Hepatocyte (in vitro differentiated cells): ENCODE measurements at regions not wholly inside any gene's neighbourhood (a gene's known extent, or its start where the extent isn't known, plus 50 kb on each side); places are given as distances from the start of the nearest gene placed in this dataset.

Experiments
- CTCF ChIP-seq: fragments of 200-600 bp; sonication (generic); IDR thresholded peaks from 2 replicates; pipeline ENCODE4 v1.5.1; 2016; ENCODE audit warnings: antibody characterized with exemption, mild to moderate bottlenecking; ENCODE audit not compliant: poor library complexity
- EZH2 ChIP-seq: fragments of 200-600 bp; sonication (generic); IDR thresholded peaks from 2 replicates; pipeline ENCODE4 v1.6.1; 2016; ENCODE audit warnings: antibody characterized with exemption, mild to moderate bottlenecking, borderline replicate concordance
- EZH2phosphoT487 ChIP-seq: fragments of 200-600 bp; sonication (generic); IDR thresholded peaks from one replicate; pipeline ENCODE4 v1.6.1; 2018; ENCODE audit warnings: antibody characterized with exemption, mild to moderate bottlenecking, low read depth, moderate library complexity; ENCODE audit not compliant: unreplicated experiment, severe bottlenecking

- TF ChIP-seq CTCF (no peak), EZH2 (no peak), EZH2phosphoT487 (no peak)
These were observed 164.7 kb downstream of the SCP2D1 start for GRCh38 chr20:18978311-18978710.
